Erythroblast (primary cell): ENCODE measurements at regions not wholly inside any gene's neighbourhood (a gene's known extent, or its start where the extent isn't known, plus 50 kb on each side); places are given as distances from the start of the nearest gene placed in this dataset.

Experiments
- DNase-seq, 2 experiments: peaks; one replicate each; lab custom pipeline; 2025; lab: John Stamatoyannopoulos, UW
- GATA1 ChIP-seq: IDR thresholded peaks from 2 replicates; pipeline ENCODE4 v1.6.1; 2011; ENCODE audit warnings: low read depth, mild to moderate bottlenecking, control low read depth, low read length, moderate library complexity
- POLR2A ChIP-seq: IDR thresholded peaks from 2 replicates; pipeline ENCODE4 v1.6.1; 2011; ENCODE audit warnings: mild to moderate bottlenecking, low read length

GRCh38 chr5:135214897-135215616, 181.0 kb upstream of the PITX1 start:
- DNase-seq = no peak
- no peak for TF ChIP-seq POLR2A
- TF ChIP-seq GATA1 = no peak

GRCh38 chr5:135213466-135214239, 179.6 kb upstream of the PITX1 start:
- DNase-seq = no peak
- TF ChIP-seq POLR2A (no peak), GATA1 (no peak)

GRCh38 chr5:135213027-135213386, 179.0 kb upstream of the PITX1 start:
- no peak for DNase-seq
- TF ChIP-seq GATA1 (no peak), POLR2A (no peak)

- no peak for TF ChIP-seq POLR2A
- TF ChIP-seq GATA1 = no peak
- no peak for DNase-seq
These were observed 178.5 kb upstream of the PITX1 start for GRCh38 chr5:135212361-135213026.

- TF ChIP-seq GATA1 = no peak
- no peak for TF ChIP-seq POLR2A
- no peak for DNase-seq
These were observed 177.8 kb upstream of the PITX1 start for GRCh38 chr5:135211791-135212190.

GRCh38 chr5:135211083-135211790, 177.2 kb upstream of the PITX1 start:
- no peak for TF ChIP-seq GATA1
- TF ChIP-seq POLR2A = no peak
- no peak for DNase-seq

GRCh38 chr5:135210286-135211055, 176.4 kb upstream of the PITX1 start:
- TF ChIP-seq POLR2A = no peak
- no peak for TF ChIP-seq GATA1
- DNase-seq = no peak

- no peak for TF ChIP-seq GATA1
- TF ChIP-seq POLR2A = no peak
- no peak for DNase-seq
These were observed 175.1 kb upstream of the PITX1 start for GRCh38 chr5:135208903-135209721.

- no peak for DNase-seq
- no peak for TF ChIP-seq GATA1
- TF ChIP-seq POLR2A = no peak
These were observed 174.5 kb upstream of the PITX1 start for GRCh38 chr5:135208555-135208902.

GRCh38 chr5:135207866-135208265, 173.8 kb upstream of the PITX1 start:
- DNase-seq = no peak
- TF ChIP-seq POLR2A (no peak), GATA1 (no peak)

GRCh38 chr5:135206862-135207261, 172.8 kb upstream of the PITX1 start:
- TF ChIP-seq POLR2A (no peak), GATA1 (no peak)
- DNase-seq = no peak
